ENCODE measurements at regions not wholly inside any gene's neighbourhood (a gene's known extent, or its start where the extent isn't known, plus 50 kb on each side); places are given as distances from the start of the nearest gene placed in this dataset.

- H3K4me3 ChIP-seq (ENCODE audit: control insufficient read depth in 1 of 7, extremely low read depth in 1 of 7, insufficient read depth in 4 of 7, low read depth in 2 of 7, low read length in 6 of 7), result no peak overlapping the region
- CTCF ChIA-PET, result interaction anchor here (0.9 kb wide), 1 partner anchor 11 kb away, joined by 3 read pairs; no protein-coding TSS in a partner anchor
- no peaks in the 10 kb centered on the region for H3K36me3 ChIP-seq (ENCODE audit: control insufficient read depth in 4 of 4, insufficient read depth in 4 of 4, low read length in 3 of 4)
- no peaks in the 10 kb centered on the region for H3K27me3 ChIP-seq (replicated peaks in 2 of 5; ENCODE audit: control insufficient read depth in 4 of 5, insufficient read depth in 5 of 5, low read length in 4 of 5)
- no peak for DNase-seq
- H3K27ac ChIP-seq (ENCODE audit: insufficient read depth in 1 of 2, low read depth in 1 of 2, low read length in 2 of 2, poor library complexity in 1 of 2, severe bottlenecking in 2 of 2), result no peak overlapping the region
- 100% methylated on average over 2 of the region's 2 CpGs for WGBS (ENCODE audit: insufficient coverage)
- POLR2A ChIA-PET, result no interaction called here
- no peaks in the 10 kb centered on the region for H3K9me3 ChIP-seq (ENCODE audit: control extremely low read depth in 1 of 5, control insufficient read depth in 4 of 5, insufficient read depth in 2 of 5, low read depth in 1 of 5, low read length in 4 of 5)
- H3K4me1 ChIP-seq (ENCODE audit: control extremely low read depth in 1 of 4, control insufficient read depth in 4 of 4, insufficient read depth in 4 of 4, low read length in 3 of 4), result peaks cover 0 to 5% (median 2%) of the 10 kb centered on the region in 4 experiments
Observed at GRCh38 chr11:111153194-111153593, 92.3 kb upstream of the POU2AF2 start.

DNA sequence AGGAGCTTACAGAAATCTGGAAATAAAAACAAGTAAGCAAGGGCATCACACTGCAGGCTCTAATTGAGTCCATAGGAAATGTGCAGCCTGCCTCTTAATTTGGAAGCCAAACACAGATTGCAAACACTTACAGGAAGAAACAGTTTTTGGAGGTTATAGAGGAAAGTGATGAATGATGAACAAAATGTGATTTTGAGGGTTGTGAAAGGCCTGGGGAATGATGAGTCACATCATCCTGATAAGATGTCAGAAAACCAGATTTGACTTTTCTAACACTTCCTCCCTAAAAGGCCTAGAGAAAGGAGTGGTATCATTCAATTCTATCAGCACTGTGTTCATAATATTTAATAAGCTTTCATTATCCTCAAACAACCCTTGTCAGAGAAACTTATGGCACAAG lies 96.6 kb upstream of the POU2AF2 start:
- CTCF ChIA-PET, result interaction anchor here (1.2 kb wide), 1 partner anchor 72 kb away, joined by 4 read pairs; no protein-coding TSS in a partner anchor
- peak in 2 of 3 donors; percentile 30 to 40 for DNase-seq

GRCh38 chr11:111148121-111148520 lies 97.4 kb upstream of the POU2AF2 start:
- H3K27ac ChIP-seq (ENCODE audit: insufficient read depth in 1 of 2, low read depth in 1 of 2, low read length in 2 of 2, poor library complexity in 1 of 2, severe bottlenecking in 2 of 2), result no peak overlapping the region
- H3K4me3 ChIP-seq (ENCODE audit: control insufficient read depth in 1 of 7, extremely low read depth in 1 of 7, insufficient read depth in 4 of 7, low read depth in 2 of 7, low read length in 6 of 7), result no peak overlapping the region
- CTCF ChIA-PET, result interaction anchor here (1.2 kb wide), 1 partner anchor 72 kb away, joined by 4 read pairs; no protein-coding TSS in a partner anchor
- DNase-seq, result no peak
- no peaks in the 10 kb centered on the region for H3K36me3 ChIP-seq (ENCODE audit: control insufficient read depth in 4 of 4, insufficient read depth in 4 of 4, low read length in 3 of 4)
- H3K27me3 ChIP-seq (replicated peaks in 2 of 5; ENCODE audit: control insufficient read depth in 4 of 5, insufficient read depth in 5 of 5, low read length in 4 of 5), result no peaks in the 10 kb centered on the region
- WGBS (ENCODE audit: insufficient coverage), result 100% methylated on average over 1 of the region's 3 CpGs
- no peaks in the 10 kb centered on the region for H3K9me3 ChIP-seq (ENCODE audit: control extremely low read depth in 1 of 5, control insufficient read depth in 4 of 5, insufficient read depth in 2 of 5, low read depth in 1 of 5, low read length in 4 of 5)
- POLR2A ChIA-PET, result no interaction called here
- H3K4me1 ChIP-seq (ENCODE audit: control extremely low read depth in 1 of 4, control insufficient read depth in 4 of 4, insufficient read depth in 4 of 4, low read length in 3 of 4), result peaks cover 0 to 4% (median 0%) of the 10 kb centered on the region in 4 experiments

More for the DNA sequence above, 96.6 kb upstream of the POU2AF2 start:
- POLR2A ChIA-PET, result no interaction called here
- Histone ChIP-seq H3K27me3 (replicated peaks in 2 of 5; ENCODE audit: control insufficient read depth in 4 of 5, insufficient read depth in 5 of 5, low read length in 4 of 5) (no peaks in the 10 kb centered on the region), H3K27ac (ENCODE audit: insufficient read depth in 1 of 2, low read depth in 1 of 2, low read length in 2 of 2, poor library complexity in 1 of 2, severe bottlenecking in 2 of 2) (no peak overlapping the region), H3K4me3 (ENCODE audit: control insufficient read depth in 1 of 7, extremely low read depth in 1 of 7, insufficient read depth in 4 of 7, low read depth in 2 of 7, low read length in 6 of 7) (no peak overlapping the region), H3K9me3 (ENCODE audit: control extremely low read depth in 1 of 5, control insufficient read depth in 4 of 5, insufficient read depth in 2 of 5, low read depth in 1 of 5, low read length in 4 of 5) (no peaks in the 10 kb centered on the region), H3K4me1 (ENCODE audit: control extremely low read depth in 1 of 4, control insufficient read depth in 4 of 4, insufficient read depth in 4 of 4, low read length in 3 of 4) (peaks cover 0 to 5% (median 2%) of the 10 kb centered on the region in 4 experiments), H3K36me3 (ENCODE audit: control insufficient read depth in 4 of 4, insufficient read depth in 4 of 4, low read length in 3 of 4) (no peaks in the 10 kb centered on the region)

GRCh38 chr11:111137846-111138245 lies 107.7 kb upstream of the POU2AF2 start:
- Histone ChIP-seq H3K4me3 (ENCODE audit: control insufficient read depth in 1 of 7, extremely low read depth in 1 of 7, insufficient read depth in 4 of 7, low read depth in 2 of 7, low read length in 6 of 7) (no peak overlapping the region), H3K9me3 (ENCODE audit: control extremely low read depth in 1 of 5, control insufficient read depth in 4 of 5, insufficient read depth in 2 of 5, low read depth in 1 of 5, low read length in 4 of 5) (no peaks in the 10 kb centered on the region), H3K36me3 (ENCODE audit: control insufficient read depth in 4 of 4, insufficient read depth in 4 of 4, low read length in 3 of 4) (no peaks in the 10 kb centered on the region), H3K27ac (ENCODE audit: insufficient read depth in 1 of 2, low read depth in 1 of 2, low read length in 2 of 2, poor library complexity in 1 of 2, severe bottlenecking in 2 of 2) (no peak overlapping the region), H3K4me1 (ENCODE audit: control extremely low read depth in 1 of 4, control insufficient read depth in 4 of 4, insufficient read depth in 4 of 4, low read length in 3 of 4) (no peaks in the 10 kb centered on the region), H3K27me3 (replicated peaks in 2 of 5; ENCODE audit: control insufficient read depth in 4 of 5, insufficient read depth in 5 of 5, low read length in 4 of 5) (no peaks in the 10 kb centered on the region)
- DNase-seq, result no peak
- ChIA-PET POLR2A (no interaction called here), CTCF (no interaction called here)
- WGBS (ENCODE audit: insufficient coverage), result no CpG with 5 or more reads among the region's 1 CpG

DNA sequence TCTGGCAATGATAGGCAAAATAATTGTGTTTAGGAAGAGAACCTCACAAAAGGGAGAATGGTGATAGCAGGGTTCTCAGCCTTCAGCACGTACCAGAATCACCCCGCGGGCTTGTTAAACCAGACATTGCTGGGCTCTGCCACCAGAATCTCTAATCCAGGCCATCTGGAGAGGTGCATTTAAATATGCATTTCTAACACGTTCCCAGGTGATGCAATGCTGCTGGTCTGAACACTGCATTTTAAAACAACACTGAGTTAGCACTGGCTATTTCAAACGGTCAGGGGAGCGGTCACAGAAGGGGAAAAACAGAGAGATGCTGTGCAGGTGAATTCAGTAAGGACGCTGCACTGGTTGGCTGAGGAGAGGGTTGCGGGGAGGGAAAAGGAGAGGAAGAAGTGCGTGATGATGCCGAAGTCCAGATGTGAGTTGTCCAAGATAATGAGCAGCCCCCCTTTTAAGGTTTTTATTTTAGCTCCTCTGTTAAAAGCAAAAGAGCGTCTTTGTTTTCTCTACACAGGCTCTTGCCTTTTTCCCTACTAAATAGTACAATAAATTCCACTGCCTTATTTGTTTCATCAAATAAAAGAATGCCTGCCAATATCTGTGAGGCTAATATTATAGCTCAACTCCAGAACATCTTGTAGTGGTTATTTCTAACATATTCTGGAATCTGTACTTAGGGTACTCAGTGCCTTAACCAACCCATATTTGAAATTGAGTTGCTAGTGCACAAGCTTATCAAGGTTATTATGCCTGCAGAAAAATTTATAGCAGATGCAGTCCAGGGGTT lies 109.6 kb upstream of the POU2AF2 start:
- Histone ChIP-seq H3K9me3 (ENCODE audit: control extremely low read depth in 1 of 5, control insufficient read depth in 4 of 5, insufficient read depth in 2 of 5, low read depth in 1 of 5, low read length in 4 of 5) (peaks cover 0 to 3% (median 0%) of the 10 kb centered on the region in 5 experiments), H3K36me3 (ENCODE audit: control insufficient read depth in 4 of 4, insufficient read depth in 4 of 4, low read length in 3 of 4) (no peaks in the 10 kb centered on the region), H3K4me1 (ENCODE audit: control extremely low read depth in 1 of 4, control insufficient read depth in 4 of 4, insufficient read depth in 4 of 4, low read length in 3 of 4) (no peaks in the 10 kb centered on the region), H3K27ac (ENCODE audit: insufficient read depth in 1 of 2, low read depth in 1 of 2, low read length in 2 of 2, poor library complexity in 1 of 2, severe bottlenecking in 2 of 2) (no peak overlapping the region), H3K4me3 (ENCODE audit: control insufficient read depth in 1 of 7, extremely low read depth in 1 of 7, insufficient read depth in 4 of 7, low read depth in 2 of 7, low read length in 6 of 7) (no peak overlapping the region), H3K27me3 (replicated peaks in 2 of 5; ENCODE audit: control insufficient read depth in 4 of 5, insufficient read depth in 5 of 5, low read length in 4 of 5) (no peaks in the 10 kb centered on the region)
- CTCF ChIA-PET, result interaction anchor here (1.2 kb wide), 1 partner anchor 15 kb away, joined by 3 read pairs; no protein-coding TSS in a partner anchor
- POLR2A ChIA-PET, result no interaction called here
- WGBS (ENCODE audit: insufficient coverage), result 98% methylated on average over 9 of the region's 11 CpGs
- DNase-seq, result no peak

DNA sequence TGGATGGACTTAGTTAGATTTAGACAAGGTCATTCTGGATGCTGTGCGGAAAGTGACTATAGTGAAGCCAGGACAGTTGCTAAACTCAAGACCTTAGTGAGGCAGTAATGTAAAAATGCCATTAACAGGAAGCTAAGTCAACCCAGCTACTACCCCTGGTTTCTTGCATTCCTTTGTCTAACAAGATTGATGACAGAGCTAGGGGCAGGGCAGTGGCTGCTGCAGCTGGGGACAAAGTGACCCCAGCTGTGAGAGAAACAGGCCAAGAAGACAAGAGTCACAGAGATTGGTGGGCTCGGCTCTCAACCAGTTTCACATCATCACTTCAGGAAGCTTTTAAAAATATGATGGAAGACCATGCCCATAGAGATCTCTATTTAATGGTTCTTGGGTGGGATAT lies 110.4 kb upstream of the POU2AF2 start:
- Histone ChIP-seq H3K4me3 (ENCODE audit: control insufficient read depth in 1 of 7, extremely low read depth in 1 of 7, insufficient read depth in 4 of 7, low read depth in 2 of 7, low read length in 6 of 7) (no peak overlapping the region), H3K27ac (ENCODE audit: insufficient read depth in 1 of 2, low read depth in 1 of 2, low read length in 2 of 2, poor library complexity in 1 of 2, severe bottlenecking in 2 of 2) (no peak overlapping the region), H3K36me3 (ENCODE audit: control insufficient read depth in 4 of 4, insufficient read depth in 4 of 4, low read length in 3 of 4) (no peaks in the 10 kb centered on the region), H3K9me3 (ENCODE audit: control extremely low read depth in 1 of 5, control insufficient read depth in 4 of 5, insufficient read depth in 2 of 5, low read depth in 1 of 5, low read length in 4 of 5) (peaks cover 0 to 3% (median 0%) of the 10 kb centered on the region in 5 experiments), H3K27me3 (replicated peaks in 2 of 5; ENCODE audit: control insufficient read depth in 4 of 5, insufficient read depth in 5 of 5, low read length in 4 of 5) (no peaks in the 10 kb centered on the region), H3K4me1 (ENCODE audit: control extremely low read depth in 1 of 4, control insufficient read depth in 4 of 4, insufficient read depth in 4 of 4, low read length in 3 of 4) (no peaks in the 10 kb centered on the region)
- POLR2A ChIA-PET, result no interaction called here
- 100% methylated on average over 1 of the region's 2 CpGs for WGBS (ENCODE audit: insufficient coverage)
- DNase-seq, result no peak
- CTCF ChIA-PET, result no interaction called here

DNA sequence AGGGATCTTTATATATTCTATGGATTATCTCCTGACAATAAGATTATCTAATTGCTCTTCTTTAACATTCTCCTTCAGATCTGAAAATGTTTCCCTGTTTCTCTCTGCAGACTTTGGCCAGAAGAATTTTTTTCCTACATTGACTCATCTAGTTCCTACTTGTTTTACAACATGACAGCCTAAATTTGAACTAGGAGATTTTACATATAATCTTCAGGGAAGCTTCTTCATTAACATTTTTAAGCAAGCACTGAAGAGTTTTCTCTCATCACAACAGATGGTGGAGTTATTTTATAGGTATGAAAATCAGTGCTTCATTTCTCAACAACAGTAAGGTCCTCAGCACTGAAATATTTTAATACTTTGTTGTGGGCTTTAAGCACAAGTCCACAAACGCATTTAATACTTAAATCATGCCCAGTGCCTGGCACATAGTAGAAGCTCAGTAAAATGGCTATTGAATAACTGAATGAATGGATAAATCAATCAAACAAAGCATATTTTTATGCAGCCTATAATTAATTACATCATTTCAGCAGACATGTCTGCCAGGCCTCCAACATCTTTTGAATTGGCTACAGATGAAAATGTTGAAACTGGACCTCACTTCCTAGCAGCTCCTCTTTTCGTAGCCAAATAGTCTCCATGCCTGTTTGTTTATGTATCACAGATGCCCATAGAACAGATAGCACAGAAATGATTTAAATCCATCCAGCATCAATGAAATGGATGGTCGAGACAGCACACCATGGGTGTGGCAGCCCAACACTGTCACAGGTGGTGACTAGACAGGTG lies 117.3 kb upstream of the POU2AF2 start:
- CTCF ChIA-PET, result no interaction called here
- no peak overlapping the region for H3K4me3 ChIP-seq (ENCODE audit: control insufficient read depth in 1 of 7, extremely low read depth in 1 of 7, insufficient read depth in 4 of 7, low read depth in 2 of 7, low read length in 6 of 7)
- H3K9me3 ChIP-seq (ENCODE audit: control extremely low read depth in 1 of 5, control insufficient read depth in 4 of 5, insufficient read depth in 2 of 5, low read depth in 1 of 5, low read length in 4 of 5), result peaks cover 0 to 3% (median 0%) of the 10 kb centered on the region in 5 experiments
- no peak for DNase-seq
- no peak overlapping the region for H3K27ac ChIP-seq (ENCODE audit: insufficient read depth in 1 of 2, low read depth in 1 of 2, low read length in 2 of 2, poor library complexity in 1 of 2, severe bottlenecking in 2 of 2)
- H3K36me3 ChIP-seq (ENCODE audit: control insufficient read depth in 4 of 4, insufficient read depth in 4 of 4, low read length in 3 of 4), result no peaks in the 10 kb centered on the region
- WGBS (ENCODE audit: insufficient coverage), result 100% methylated on average over 1 of the region's 3 CpGs
- POLR2A ChIA-PET, result no interaction called here
- no peaks in the 10 kb centered on the region for H3K27me3 ChIP-seq (replicated peaks in 2 of 5; ENCODE audit: control insufficient read depth in 4 of 5, insufficient read depth in 5 of 5, low read length in 4 of 5)
- no peaks in the 10 kb centered on the region for H3K4me1 ChIP-seq (ENCODE audit: control extremely low read depth in 1 of 4, control insufficient read depth in 4 of 4, insufficient read depth in 4 of 4, low read length in 3 of 4)
